NCI-H1092 treated with DMSO at 0.1 percent for 48 hours (cell line): ENCODE measurements at regions not wholly inside any gene's neighbourhood (a gene's known extent, or its start where the extent isn't known, plus 50 kb on each side); places are given as distances from the start of the nearest gene placed in this dataset.

ENCODE experiments used
- DNase-seq: peaks from one replicate; lab custom pipeline; 2025; lab: John Stamatoyannopoulos, UW

DNA sequence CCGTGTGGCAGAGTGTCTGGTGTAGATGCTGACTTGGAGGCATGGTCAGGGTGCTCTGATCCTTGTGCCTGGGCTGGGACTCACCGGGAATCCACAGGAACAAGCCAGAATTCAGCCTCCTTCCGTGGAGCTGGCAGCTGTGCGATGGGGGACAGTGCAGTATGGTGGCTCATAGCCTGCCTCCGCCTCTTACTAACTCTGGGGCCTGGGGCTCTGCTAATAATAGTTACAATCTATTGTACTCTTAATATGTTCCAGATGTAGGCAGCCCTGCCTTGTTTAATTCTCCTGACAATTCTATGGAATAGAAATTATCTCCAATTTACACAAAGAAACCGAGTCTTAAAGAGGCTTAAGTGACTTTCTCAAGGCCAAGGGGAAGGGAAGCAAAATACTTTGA lies 77.6 kb downstream of the PCDH1 start:
- no peak for DNase-seq

DNA sequence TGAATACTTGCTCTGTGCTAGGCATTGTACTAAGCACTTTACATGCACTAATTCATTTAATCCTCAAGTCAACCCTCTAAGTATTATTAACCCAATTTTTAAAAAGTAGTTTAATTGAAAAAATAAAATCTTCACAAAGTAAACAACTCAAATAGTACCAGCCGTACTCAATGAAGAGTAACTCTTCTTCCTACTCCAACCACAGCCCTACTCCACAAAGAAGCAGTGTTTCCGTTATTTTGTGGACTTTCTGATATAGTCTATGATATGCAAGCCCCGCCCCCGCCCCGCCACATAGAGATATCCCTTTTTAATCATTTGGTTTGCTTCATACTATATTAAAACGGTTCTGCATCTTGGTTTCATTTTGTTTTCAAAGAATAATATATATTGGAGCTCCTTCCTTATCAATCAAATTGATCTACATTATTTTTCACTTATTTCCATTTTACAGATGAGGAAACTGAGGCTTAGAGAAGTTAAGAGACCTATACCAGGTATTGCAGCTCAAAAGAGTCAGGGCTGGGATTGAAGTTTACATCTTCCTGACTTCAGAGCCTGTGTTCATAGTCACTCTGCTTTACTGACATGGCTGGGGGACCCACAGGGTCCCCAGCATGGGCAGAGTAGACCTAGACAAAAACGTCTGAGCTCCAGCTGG lies 78.6 kb downstream of the PCDH1 start:
- DNase-seq, result no peak

DNA sequence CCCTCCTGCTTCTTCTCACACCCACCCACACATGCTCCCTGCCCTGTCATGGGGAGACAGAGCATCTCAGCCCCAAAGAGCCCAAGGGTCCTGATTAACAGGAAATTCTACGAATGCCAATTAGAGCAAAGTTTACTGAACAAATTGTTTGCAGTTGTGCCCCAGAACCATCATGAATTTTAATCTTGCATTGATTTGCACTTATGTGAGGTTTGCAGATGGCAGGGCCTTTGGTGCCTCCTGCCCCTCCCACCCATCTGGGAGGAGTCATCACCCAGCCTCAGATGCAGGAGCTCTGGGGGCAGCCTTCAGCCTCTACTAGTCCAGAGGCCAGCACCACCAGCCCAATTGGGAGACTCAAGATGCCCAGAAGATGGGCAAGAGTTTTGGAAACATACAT lies 80.8 kb downstream of the PCDH1 start:
- no peak for DNase-seq

DNA sequence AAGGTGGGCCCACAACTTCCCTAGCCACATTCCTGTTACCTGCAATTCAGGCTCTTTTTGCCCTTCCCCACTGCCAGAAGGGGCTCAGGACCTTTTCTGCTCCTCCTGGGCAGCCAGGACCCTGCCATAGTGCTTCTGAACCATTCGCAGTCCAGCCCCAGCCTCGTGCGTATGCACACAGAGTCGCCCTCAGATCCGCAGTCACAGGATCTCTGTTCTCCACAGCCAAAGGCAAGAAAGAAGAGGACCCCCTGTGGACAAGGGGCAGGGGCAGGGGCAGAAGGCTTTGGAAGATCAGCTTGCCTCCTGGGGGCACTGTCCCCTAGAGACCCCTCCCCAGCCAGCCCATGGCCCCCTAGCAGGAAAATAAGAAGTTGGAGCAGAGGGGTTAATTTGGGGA lies 82.8 kb downstream of the PCDH1 start:
- DNase-seq, result no peak

GRCh38 chr5:141793881-141794280 lies 84.3 kb downstream of the PCDH1 start:
- no peak for DNase-seq

- no peak for DNase-seq
Measured at GRCh38 chr5:141793403-141793802, 84.8 kb downstream of the PCDH1 start.

DNA sequence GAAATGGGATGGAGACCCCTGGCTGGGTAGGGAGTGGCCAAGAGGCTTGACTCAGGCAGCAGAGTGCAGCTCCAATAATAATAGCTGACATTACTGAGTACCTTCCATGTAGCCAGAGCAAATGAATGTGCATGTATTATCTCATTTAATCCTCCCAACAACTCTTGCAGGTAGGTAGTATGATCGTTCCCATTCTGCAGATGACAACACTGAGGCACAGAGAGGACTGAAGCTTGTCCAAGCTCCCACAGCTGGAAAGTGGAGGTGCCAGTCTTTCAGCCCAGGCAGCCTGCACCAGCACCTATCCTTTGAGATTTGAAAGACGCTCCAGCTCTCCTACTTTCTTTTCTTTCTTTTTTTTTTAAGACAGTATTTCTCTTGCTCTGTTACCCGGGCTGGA lies 87.6 kb downstream of the PCDH1 start:
- no peak for DNase-seq

- no peak for DNase-seq
Measured at GRCh38 chr5:141789330-141789729, 88.9 kb downstream of the PCDH1 start.

- DNase-seq, result no peak
Measured at GRCh38 chr5:141788296-141788970, 89.8 kb downstream of the PCDH1 start.

- no peak for DNase-seq
Measured at GRCh38 chr5:141787376-141787775, 90.8 kb downstream of the PCDH1 start.

- DNase-seq, result no peak
Measured at GRCh38 chr5:141786700-141787099, 91.5 kb downstream of the PCDH1 start.

DNA sequence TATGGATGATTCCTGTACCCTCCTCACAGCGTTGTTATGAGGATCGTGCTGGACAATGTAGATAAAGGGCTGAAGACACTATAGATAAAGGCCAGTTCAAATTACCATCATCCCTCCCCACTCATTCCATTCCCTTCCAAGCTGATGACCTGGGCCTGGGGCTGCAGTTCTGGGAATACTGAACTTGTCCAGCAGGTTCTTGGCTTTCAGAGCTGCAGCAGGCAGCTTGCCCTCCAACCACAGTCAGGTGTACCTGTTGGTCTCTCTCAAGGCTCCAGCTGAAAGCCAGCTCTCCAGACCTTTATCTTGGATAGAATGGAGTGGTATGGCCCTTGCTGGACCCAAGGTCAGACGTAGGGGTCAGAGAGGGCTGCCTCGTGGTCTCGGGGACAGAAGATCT lies 92.5 kb downstream of the PCDH1 start:
- no peak for DNase-seq

- no peak for DNase-seq
Measured at GRCh38 chr5:141785135-141785534, 93.1 kb downstream of the PCDH1 start.

- no peak for DNase-seq
Measured at GRCh38 chr5:141784529-141784928, 93.7 kb downstream of the PCDH1 start.

GRCh38 chr5:141783947-141784296 lies 94.3 kb downstream of the PCDH1 start:
- DNase-seq, result no peak

DNA sequence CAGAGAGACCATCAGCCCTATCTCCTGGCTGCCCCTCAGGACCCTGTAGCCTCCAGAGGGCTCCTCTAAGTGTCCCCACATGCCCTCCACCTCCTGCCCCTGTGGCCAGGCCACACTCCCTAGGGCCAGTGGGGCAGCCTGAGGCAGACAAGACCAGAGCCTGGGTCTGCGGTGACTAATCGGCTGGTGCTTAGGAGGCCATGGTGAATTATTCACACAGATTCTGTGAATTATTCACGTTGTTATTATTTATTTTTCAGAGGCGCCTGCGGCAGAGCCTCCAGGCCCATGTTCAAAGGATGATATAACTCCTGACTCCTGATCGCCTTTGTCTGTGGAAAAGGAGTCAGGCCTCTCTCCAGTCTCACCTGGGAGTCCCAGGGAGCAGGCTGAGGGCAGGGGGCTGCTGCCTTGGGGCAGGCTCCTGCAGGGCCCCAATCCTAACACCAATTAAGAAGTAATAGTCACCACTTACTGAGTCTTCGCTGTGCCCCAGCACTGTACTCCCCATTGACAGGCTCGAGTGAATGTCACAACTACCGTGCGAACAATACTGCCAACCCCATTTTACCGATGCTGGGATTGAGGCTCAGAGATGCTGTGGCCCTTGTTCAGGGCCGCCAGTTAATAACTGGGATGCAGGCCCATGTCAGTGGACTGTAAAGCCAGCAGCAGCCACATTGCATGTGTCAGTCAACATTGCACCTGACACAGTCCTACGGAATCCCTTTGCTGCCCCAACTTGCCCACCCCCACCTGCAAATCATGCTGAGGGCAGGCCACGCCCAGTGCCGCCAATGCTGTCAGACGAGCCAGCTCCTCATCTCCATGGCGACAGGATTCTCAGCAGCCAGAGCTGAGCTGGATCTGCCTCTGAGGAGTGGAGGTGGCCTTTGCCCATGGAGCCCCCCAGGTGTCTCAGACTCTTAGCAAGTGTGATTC lies 94.9 kb downstream of the PCDH1 start:
- DNase-seq, result no peak

GRCh38 chr5:141781910-141782309 lies 96.3 kb downstream of the PCDH1 start:
- DNase-seq, result no peak

DNA sequence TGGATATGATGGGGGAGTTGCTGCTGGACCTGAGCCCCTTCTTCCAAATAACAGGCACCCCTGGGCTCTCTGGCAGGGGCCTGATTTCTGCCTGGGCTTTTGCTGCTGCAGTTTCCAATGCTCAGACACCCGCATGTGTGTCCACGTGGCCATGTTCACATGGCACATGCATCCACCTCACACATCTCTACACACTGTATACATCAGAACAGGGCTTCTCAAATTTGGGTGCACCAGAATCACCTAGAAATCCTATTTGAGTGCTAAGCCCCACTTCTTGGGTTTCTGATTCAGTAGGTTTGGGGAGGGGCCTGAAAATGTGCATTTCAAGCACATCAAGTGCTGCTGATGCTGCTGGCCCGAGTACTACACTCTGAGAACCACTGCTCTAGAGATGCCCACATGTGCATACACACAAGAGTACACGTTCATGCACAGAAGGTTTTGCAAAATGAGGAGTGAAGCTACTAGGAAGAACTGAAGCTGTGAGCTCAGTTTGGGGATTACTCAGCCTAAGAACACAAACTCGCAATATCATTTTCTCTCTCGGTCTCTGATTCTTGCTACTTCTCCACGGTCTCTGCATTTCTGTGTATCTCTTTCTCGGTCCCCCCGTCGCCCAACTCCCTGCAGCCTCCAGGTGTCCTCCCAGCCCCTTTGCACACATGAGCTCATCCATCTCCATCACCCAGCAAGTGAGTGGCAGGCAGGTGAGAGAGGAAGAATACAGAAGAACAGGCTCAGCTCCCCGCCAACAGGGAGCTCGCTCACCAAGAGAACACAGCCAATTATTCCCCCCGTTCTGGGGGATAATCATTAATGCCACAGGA lies 97.0 kb downstream of the PCDH1 start:
- DNase-seq, result no peak

DNA sequence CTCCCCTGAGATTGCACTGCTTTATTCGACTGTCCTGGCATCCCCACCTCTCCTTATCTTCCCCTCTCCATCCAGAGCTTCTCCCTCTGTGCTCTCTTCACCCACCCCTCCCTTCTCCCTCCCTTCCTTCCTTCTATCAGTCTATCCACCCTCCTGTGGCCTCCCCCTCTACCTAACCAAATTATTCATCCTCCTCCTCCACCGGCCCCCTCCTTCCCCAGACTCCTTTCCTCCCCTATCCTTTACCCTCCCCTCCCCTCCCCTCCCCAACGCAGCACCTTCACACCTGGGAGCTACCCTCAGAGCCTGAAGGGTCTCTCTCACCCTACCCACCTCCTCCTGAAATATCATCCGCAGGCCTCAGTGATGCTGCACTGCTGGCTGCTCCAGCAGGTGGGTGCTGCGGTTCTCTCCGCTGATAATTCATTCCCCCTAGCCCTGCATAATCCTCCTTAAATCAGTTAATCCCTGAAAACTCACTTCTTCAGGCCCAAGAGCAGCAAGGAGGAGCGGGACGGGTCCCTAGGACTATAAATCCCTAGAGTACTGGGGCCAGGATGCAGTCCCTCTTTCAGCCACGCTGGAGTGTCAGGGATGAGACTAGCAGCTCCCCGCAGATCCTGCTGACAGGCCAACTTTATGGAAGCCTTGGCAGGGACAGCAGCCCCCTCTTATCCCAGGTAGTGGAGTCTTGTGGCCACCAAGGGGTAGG lies 97.8 kb downstream of the PCDH1 start:
- DNase-seq, result no peak

DNA sequence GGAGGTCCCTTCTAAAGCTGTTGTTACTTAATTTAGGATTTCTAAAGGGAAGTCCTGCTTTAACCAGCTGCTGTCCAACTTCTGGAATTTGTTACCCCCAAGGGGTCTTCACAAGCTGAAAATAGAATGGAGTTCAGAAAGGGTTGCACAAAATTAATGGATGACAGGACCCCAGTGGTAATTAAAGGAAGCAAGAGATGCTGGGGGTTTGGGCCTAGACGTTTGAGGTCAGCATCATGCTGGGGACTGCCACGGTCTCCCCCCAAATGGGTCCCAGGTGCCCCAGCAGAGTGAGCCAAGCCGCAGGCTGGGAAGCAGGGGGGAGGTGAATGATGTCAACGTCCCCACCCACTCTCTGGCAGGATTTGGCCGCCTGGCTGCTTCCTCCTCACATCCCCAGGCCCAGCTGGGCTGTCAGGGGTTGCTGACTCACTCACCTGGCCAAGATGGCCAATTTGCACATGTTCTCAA lies 97.5 kb upstream of the ARAP3 start:
- no peak for DNase-seq

GRCh38 chr5:141778683-141779082 lies 96.7 kb upstream of the ARAP3 start:
- DNase-seq, result no peak
